ENCODE measurements at regions not wholly inside any gene's neighbourhood (a gene's known extent, or its start where the extent isn't known, plus 50 kb on each side); places are given as distances from the start of the nearest gene placed in this dataset.
A peak's percentile ranks its signal among the peaks of the same experiment; 100 is the strongest.

- no peak for TF ChIP-seq ZNF546 (CRISPR knock-in tag; conservative IDR thresholded peaks at IDR 0.05)
- no peak for TF ChIP-seq AHR (CRISPR knock-in tag; IDR thresholded peaks at IDR 0.05)
- no peak for TF ChIP-seq FOXO4 (CRISPR knock-in tag; conservative IDR thresholded peaks at IDR 0.05)
- TF ChIP-seq FOXC1 (CRISPR knock-in tag; IDR thresholded peaks at IDR 0.05; ENCODE audit: borderline replicate concordance): no peak
- TF ChIP-seq, protein P1, sequence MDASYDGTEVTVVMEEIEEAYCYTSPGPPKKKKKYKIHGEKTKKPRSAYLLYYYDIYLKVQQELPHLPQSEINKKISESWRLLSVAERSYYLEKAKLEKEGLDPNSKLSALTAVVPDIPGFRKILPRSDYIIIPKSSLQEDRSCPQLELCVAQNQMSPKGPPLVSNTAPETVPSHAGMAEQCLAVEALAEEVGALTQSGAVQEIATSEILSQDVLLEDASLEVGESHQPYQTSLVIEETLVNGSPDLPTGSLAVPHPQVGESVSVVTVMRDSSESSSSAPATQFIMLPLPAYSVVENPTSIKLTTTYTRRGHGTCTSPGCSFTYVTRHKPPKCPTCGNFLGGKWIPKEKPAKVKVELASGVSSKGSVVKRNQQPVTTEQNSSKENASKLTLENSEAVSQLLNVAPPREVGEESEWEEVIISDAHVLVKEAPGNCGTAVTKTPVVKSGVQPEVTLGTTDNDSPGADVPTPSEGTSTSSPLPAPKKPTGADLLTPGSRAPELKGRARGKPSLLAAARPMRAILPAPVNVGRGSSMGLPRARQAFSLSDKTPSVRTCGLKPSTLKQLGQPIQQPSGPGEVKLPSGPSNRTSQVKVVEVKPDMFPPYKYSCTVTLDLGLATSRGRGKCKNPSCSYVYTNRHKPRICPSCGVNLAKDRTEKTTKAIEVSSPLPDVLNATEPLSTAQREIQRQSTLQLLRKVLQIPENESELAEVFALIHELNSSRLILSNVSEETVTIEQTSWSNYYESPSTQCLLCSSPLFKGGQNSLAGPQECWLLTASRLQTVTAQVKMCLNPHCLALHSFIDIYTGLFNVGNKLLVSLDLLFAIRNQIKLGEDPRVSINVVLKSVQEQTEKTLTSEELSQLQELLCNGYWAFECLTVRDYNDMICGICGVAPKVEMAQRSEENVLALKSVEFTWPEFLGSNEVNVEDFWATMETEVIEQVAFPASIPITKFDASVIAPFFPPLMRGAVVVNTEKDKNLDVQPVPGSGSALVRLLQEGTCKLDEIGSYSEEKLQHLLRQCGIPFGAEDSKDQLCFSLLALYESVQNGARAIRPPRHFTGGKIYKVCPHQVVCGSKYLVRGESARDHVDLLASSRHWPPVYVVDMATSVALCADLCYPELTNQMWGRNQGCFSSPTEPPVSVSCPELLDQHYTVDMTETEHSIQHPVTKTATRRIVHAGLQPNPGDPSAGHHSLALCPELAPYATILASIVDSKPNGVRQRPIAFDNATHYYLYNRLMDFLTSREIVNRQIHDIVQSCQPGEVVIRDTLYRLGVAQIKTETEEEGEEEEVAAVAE (CRISPR knock-in tag; IDR thresholded peaks at IDR 0.05; ENCODE audit: borderline replicate concordance): no peak
- peak; percentile 87; the same call in 1 of the 2 replicates for TF ChIP-seq ZSCAN9 (CRISPR knock-in tag; IDR thresholded peaks at IDR 0.05; ENCODE audit: borderline replicate concordance)
- no peak for TF ChIP-seq TBX2 (CRISPR knock-in tag; IDR thresholded peaks at IDR 0.05; ENCODE audit: borderline replicate concordance)
- TF ChIP-seq ZFP62 (CRISPR knock-in tag; IDR thresholded peaks at IDR 0.05): no peak
- 0 out of 2 replicates have a peak, but pooled peaks have one; percentile 27 for TF ChIP-seq ZFY (CRISPR knock-in tag; IDR thresholded peaks at IDR 0.05)
- TF ChIP-seq XBP1 (CRISPR knock-in tag; IDR thresholded peaks at IDR 0.05): 0 out of 2 replicates have a peak, but pooled peaks have one; percentile 48
- TF ChIP-seq ZNF563 (CRISPR knock-in tag; IDR thresholded peaks at IDR 0.05): peak; percentile 49; the same call in 1 of the 2 replicates
- no peak for TF ChIP-seq MLXIP (CRISPR knock-in tag; IDR thresholded peaks at IDR 0.05; ENCODE audit: borderline replicate concordance)
- peak; percentile 37; the same call in 1 of the 2 replicates for TF ChIP-seq TGIF2 (CRISPR knock-in tag; IDR thresholded peaks at IDR 0.05)
- TF ChIP-seq, protein P2, sequence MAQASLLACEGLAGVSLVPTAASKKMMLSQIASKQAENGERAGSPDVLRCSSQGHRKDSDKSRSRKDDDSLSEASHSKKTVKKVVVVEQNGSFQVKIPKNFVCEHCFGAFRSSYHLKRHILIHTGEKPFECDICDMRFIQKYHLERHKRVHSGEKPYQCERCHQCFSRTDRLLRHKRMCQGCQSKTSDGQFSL (CRISPR knock-in tag; IDR thresholded peaks at IDR 0.05): no peak
- no peak for TF ChIP-seq RBM22 (optimal IDR thresholded peaks at IDR 0.05; ENCODE audit: low read length)
- no peak for TF ChIP-seq ZNF17 (CRISPR knock-in tag; IDR thresholded peaks at IDR 0.05)
- TF ChIP-seq NFE2L1 (CRISPR knock-in tag; IDR thresholded peaks at IDR 0.05; ENCODE audit: borderline replicate concordance): no peak
- TF ChIP-seq, protein P3, sequence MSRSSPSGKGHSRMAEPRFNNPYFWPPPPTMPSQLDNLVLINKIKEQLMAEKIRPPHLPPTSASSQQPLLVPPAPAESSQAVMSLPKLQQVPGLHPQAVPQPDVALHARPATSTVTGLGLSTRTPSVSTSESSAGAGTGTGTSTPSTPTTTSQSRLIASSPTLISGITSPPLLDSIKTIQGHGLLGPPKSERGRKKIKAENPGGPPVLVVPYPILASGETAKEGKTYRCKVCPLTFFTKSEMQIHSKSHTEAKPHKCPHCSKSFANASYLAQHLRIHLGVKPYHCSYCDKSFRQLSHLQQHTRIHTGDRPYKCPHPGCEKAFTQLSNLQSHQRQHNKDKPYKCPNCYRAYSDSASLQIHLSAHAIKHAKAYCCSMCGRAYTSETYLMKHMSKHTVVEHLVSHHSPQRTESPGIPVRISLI (CRISPR knock-in tag; IDR thresholded peaks at IDR 0.05; ENCODE audit: borderline replicate concordance): no peak
- TF ChIP-seq CEBPG (CRISPR knock-in tag; IDR thresholded peaks at IDR 0.05): no peak
- TF ChIP-seq CENPX (CRISPR knock-in tag; IDR thresholded peaks at IDR 0.05): no peak
Observed at GRCh38 chr22:49712195-49712791, 115.4 kb downstream of the BRD1 start (continued).

Data from HepG2 (cell line).